Activated CD4-positive, alpha-beta T cell treated with anti-CD3 and anti-CD28 coated beads, Interleukin-2, amount 50 U/mL, for 16 hours (primary cell): ENCODE measurements at regions not wholly inside any gene's neighbourhood (a gene's known extent, or its start where the extent isn't known, plus 50 kb on each side); places are given as distances from the start of the nearest gene placed in this dataset.
A peak's percentile ranks its signal among the peaks of the same experiment; 100 is the strongest.

Experiments
- DNase-seq: peaks from one replicate; pipeline ENCODE4 v3.0.0-alpha.2; 2020

- DNase-seq, result no peak
Measured at GRCh38 chr14:73780896-73781295, 66.7 kb upstream of the PNMA1 start.

GRCh38 chr14:73780391-73780790 lies 66.2 kb upstream of the PNMA1 start:
- no peak for DNase-seq

GRCh38 chr14:73778736-73779135 lies 64.6 kb upstream of the PNMA1 start:
- DNase-seq, result no peak

GRCh38 chr14:73777420-73777819 lies 63.2 kb upstream of the PNMA1 start:
- DNase-seq, result no peak

- DNase-seq, result no peak
Measured at GRCh38 chr14:73776194-73776537, 62.0 kb upstream of the PNMA1 start.

GRCh38 chr14:73775339-73776193 lies 61.4 kb upstream of the PNMA1 start:
- DNase-seq, result no peak

- DNase-seq, result no peak
Measured at GRCh38 chr14:73774671-73775070, 60.5 kb upstream of the PNMA1 start.

- no peak for DNase-seq
Measured at GRCh38 chr14:73774241-73774570, 60.0 kb upstream of the PNMA1 start.

- no peak for DNase-seq
Measured at GRCh38 chr14:73773441-73774240, 59.5 kb upstream of the PNMA1 start.

- DNase-seq, result peak; percentile 81
Measured at GRCh38 chr14:73771848-73772638, 57.9 kb upstream of the PNMA1 start.

- DNase-seq, result no peak
Measured at GRCh38 chr14:73770977-73771847, 57.0 kb upstream of the PNMA1 start.

- no peak for DNase-seq
Measured at GRCh38 chr14:73768107-73768506, 53.9 kb upstream of the PNMA1 start.

- no peak for DNase-seq
Measured at GRCh38 chr14:73764406-73765280, 50.5 kb upstream of the PNMA1 start.
